ENCODE measurements at regions not wholly inside any gene's neighbourhood (a gene's known extent, or its start where the extent isn't known, plus 50 kb on each side); places are given as distances from the start of the nearest gene placed in this dataset.
"Not testable (repeated sequence)": the region's sequence is repeated elsewhere in the genome, so short reads cannot be mapped to it uniquely, and the experiment has no call there.

GRCh38 chr3:191680989-191681597 lies 220.1 kb downstream of the PYDC2 start:
- H3K9me3 ChIP-seq = no peaks in the 10 kb centered on the region
- no peak overlapping the region for H3K4me3 ChIP-seq
- no peak for TF ChIP-seq CTCF (IDR thresholded peaks at IDR 0.05)
- H3K36me3 ChIP-seq (ENCODE audit: low read depth) = no peaks in the 10 kb centered on the region
- DNase-seq (no peak), ATAC-seq (no peak)
- H3K4me1 ChIP-seq (ENCODE audit: low read depth) = no peaks in the 10 kb centered on the region
- intact Hi-C loops (cut with DNase I, micrococcal nuclease) = no loop called here

- intact Hi-C loops (cut with DNase I, micrococcal nuclease) = no loop called here
- no peak for ATAC-seq
- no peak for TF ChIP-seq CTCF (IDR thresholded peaks at IDR 0.05)
- no peak for DNase-seq
- no peaks in the 10 kb centered on the region for H3K9me3 ChIP-seq
- no peak overlapping the region for H3K4me3 ChIP-seq
- no peaks in the 10 kb centered on the region for H3K4me1 ChIP-seq (ENCODE audit: low read depth)
- H3K36me3 ChIP-seq (ENCODE audit: low read depth) = no peaks in the 10 kb centered on the region
These were observed 222.0 kb downstream of the PYDC2 start for GRCh38 chr3:191682961-191683360.

GRCh38 chr3:191686626-191687025 lies 225.7 kb downstream of the PYDC2 start:
- intact Hi-C loops (cut with DNase I, micrococcal nuclease) = no loop called here
- Histone ChIP-seq H3K9me3 (no peaks in the 10 kb centered on the region), H3K4me1 (ENCODE audit: low read depth) (no peaks in the 10 kb centered on the region), H3K36me3 (ENCODE audit: low read depth) (no peaks in the 10 kb centered on the region), H3K4me3 (no peak overlapping the region)
- ATAC-seq (no peak), DNase-seq (no peak)
- no peak for TF ChIP-seq CTCF (IDR thresholded peaks at IDR 0.05)

- Histone ChIP-seq H3K9me3 (no peaks in the 10 kb centered on the region), H3K36me3 (ENCODE audit: low read depth) (no peaks in the 10 kb centered on the region), H3K4me1 (ENCODE audit: low read depth) (no peaks in the 10 kb centered on the region), H3K4me3 (no peak overlapping the region)
- DNase-seq (no peak), ATAC-seq (no peak)
- intact Hi-C loops (cut with DNase I, micrococcal nuclease) = no loop called here
- no peak for TF ChIP-seq CTCF (IDR thresholded peaks at IDR 0.05)
These were observed 227.9 kb downstream of the PYDC2 start for GRCh38 chr3:191688756-191689433.

- H3K36me3 ChIP-seq (ENCODE audit: low read depth); H3K9me3 ChIP-seq; intact Hi-C loops (cut with DNase I, micrococcal nuclease); ATAC-seq; H3K4me3 ChIP-seq; DNase-seq; H3K4me1 ChIP-seq (ENCODE audit: low read depth): not testable (repeated sequence)
These were observed 230.2 kb downstream of the PYDC2 start for GRCh38 chr3:191691184-191691583.

GRCh38 chr3:191695131-191695814 lies 234.3 kb downstream of the PYDC2 start:
- ATAC-seq (no peak), DNase-seq (no peak)
- H3K36me3 ChIP-seq (ENCODE audit: low read depth) = no peaks in the 10 kb centered on the region
- no peaks in the 10 kb centered on the region for H3K9me3 ChIP-seq
- no peak overlapping the region for H3K4me3 ChIP-seq
- intact Hi-C loops (cut with DNase I, micrococcal nuclease) = no loop called here
- TF ChIP-seq CTCF (IDR thresholded peaks at IDR 0.05) = no peak
- no peaks in the 10 kb centered on the region for H3K4me1 ChIP-seq (ENCODE audit: low read depth)
